Spleen (tissue), 11 donors: ENCODE measurements at regions not wholly inside any gene's neighbourhood (a gene's known extent, or its start where the extent isn't known, plus 50 kb on each side); places are given as distances from the start of the nearest gene placed in this dataset.

Source experiments
- DNase-seq: peaks from one replicate; pipeline ENCODE4 v3.0.0-alpha.2; 2020
- H3K27ac ChIP-seq, 8 donors: fragments of 200-600 bp; sonication (generic) in 7 of 8; 1 replicate in 4 of 8; 2 replicates in 4 of 8; pipeline versions ENCODE4 v1.5.0 to v1.8.0; 2016 to 2021; ENCODE audit warnings: inconsistent platforms in 4 of 8, mild to moderate bottlenecking in 4 of 8, moderate library complexity in 1 of 8
- H3K27me3 ChIP-seq, 7 donors: fragments of 200-600 bp; sonication (generic) in 6 of 7; replicated peaks in 1 of 7; 1 replicate in 4 of 7; 2 replicates in 3 of 7; pipeline versions ENCODE4 v1.5.0 to v1.8.0; 2016 to 2021; ENCODE audit warnings: inconsistent platforms in 3 of 7, mild to moderate bottlenecking in 1 of 7
- H3K36me3 ChIP-seq, 6 donors: fragments of 200-600 bp; sonication (generic) in 5 of 6; 1 replicate in 4 of 6; 2 replicates in 2 of 6; pipeline versions ENCODE4 v1.5.0 to v1.8.0; 2016 to 2021; ENCODE audit warnings: inconsistent platforms in 2 of 6
- H3K4me1 ChIP-seq, 6 donors: fragments of 200-600 bp; sonication (generic) in 5 of 6; 1 replicate in 3 of 6; 2 replicates in 3 of 6; pipeline versions ENCODE4 v1.5.0 to v1.8.0; 2016 to 2021; ENCODE audit warnings: inconsistent platforms in 3 of 6
- H3K4me3 ChIP-seq, 8 donors: fragments of 200-600 bp; sonication (generic) in 7 of 8; 1 replicate in 4 of 8; 2 replicates in 4 of 8; pipeline versions ENCODE4 v1.5.0 to v1.8.0; 2016 to 2021; ENCODE audit warnings: inconsistent platforms in 4 of 8, mild to moderate bottlenecking in 4 of 8, moderate library complexity in 2 of 8
- H3K9me3 ChIP-seq, 8 donors: fragments of 200-600 bp; sonication (generic) in 7 of 8; 1 replicate in 4 of 8; 2 replicates in 4 of 8; pipeline versions ENCODE4 v1.5.0 to v1.8.0; 2016 to 2021; ENCODE audit warnings: inconsistent platforms in 4 of 8
- POLR2A ChIP-seq, 3 donors: fragments of 450-650 bp; IDR thresholded peaks; one replicate each; pipeline ENCODE4 v1.5.1; 2017; ENCODE audit warnings: antibody characterized with exemption in 3 of 3, mild to moderate bottlenecking in 1 of 3
- POLR2AphosphoS5 ChIP-seq, 3 donors: sonication (generic); formaldehyde crosslinking; IDR thresholded peaks; one replicate each; pipeline ENCODE4 v1.5.1; 2017; ENCODE audit warnings: antibody characterized with exemption in 3 of 3
- WGBS, 5 donors: extraction: QIAGEN DNeasy Blood & Tissue Kit in 3 of 5; methylation state at CpG; one replicate each; pipeline versions ENCODE4 v1.1.5 to v1.1.7; 2013 to 2018; 5-methylcytosine and 5-hydroxymethylcytosine counted together
- intact Hi-C: fragments of 100-400 bp; cut with DNase I; formaldehyde crosslinking; loops from one replicate; pipeline ENCODE4 v1.15.0; 2023; ENCODE audit warnings: low total_unique reads
- TF ChIP-seq, protein P1 (sequence below), 11 experiments: fragments of 200-600 bp in 7 of 11; fragments of 450-650 bp in 4 of 11; sonication (generic) in 4 of 11; IDR thresholded peaks in 8 of 11; conservative IDR thresholded peaks in 3 of 11; 1 replicate in 7 of 11; 2 replicates in 4 of 11; pipeline versions ENCODE4 v1.4.0 to v1.8.0; 2016 to 2021; ENCODE audit warnings: antibody characterized with exemption in 11 of 11, inconsistent platforms in 4 of 11, mild to moderate bottlenecking in 1 of 11
- donor health status: healthy with polysubstance abuse.
- donor health status: DM: no; HTN: no; CAD: no; lungs with moderate emphysema.
- donor health status: DM: no; HTN: no; CAD: no.
- donor health status: Bipolar disorder and iron deficiency.
- donor health status: healthy.
- donor health status: DM: no; HTN: no; CAD: no.
- donor health status: DM: yes; HTN: yes; CAD: no.

- DNase-seq = no peak
- TF ChIP-seq, protein P1, sequence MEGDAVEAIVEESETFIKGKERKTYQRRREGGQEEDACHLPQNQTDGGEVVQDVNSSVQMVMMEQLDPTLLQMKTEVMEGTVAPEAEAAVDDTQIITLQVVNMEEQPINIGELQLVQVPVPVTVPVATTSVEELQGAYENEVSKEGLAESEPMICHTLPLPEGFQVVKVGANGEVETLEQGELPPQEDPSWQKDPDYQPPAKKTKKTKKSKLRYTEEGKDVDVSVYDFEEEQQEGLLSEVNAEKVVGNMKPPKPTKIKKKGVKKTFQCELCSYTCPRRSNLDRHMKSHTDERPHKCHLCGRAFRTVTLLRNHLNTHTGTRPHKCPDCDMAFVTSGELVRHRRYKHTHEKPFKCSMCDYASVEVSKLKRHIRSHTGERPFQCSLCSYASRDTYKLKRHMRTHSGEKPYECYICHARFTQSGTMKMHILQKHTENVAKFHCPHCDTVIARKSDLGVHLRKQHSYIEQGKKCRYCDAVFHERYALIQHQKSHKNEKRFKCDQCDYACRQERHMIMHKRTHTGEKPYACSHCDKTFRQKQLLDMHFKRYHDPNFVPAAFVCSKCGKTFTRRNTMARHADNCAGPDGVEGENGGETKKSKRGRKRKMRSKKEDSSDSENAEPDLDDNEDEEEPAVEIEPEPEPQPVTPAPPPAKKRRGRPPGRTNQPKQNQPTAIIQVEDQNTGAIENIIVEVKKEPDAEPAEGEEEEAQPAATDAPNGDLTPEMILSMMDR (IDR thresholded peaks at IDR 0.05 in 8 of 11, conservative IDR thresholded peaks at IDR 0.05 in 3 of 11) = no peak
- no peak for TF ChIP-seq POLR2A (IDR thresholded peaks at IDR 0.05)
- TF ChIP-seq POLR2AphosphoS5 (IDR thresholded peaks at IDR 0.05) = no peak
These were observed 143.5 kb upstream of the SOX2 start for GRCh38 chr3:181568248-181568647.

DNA sequence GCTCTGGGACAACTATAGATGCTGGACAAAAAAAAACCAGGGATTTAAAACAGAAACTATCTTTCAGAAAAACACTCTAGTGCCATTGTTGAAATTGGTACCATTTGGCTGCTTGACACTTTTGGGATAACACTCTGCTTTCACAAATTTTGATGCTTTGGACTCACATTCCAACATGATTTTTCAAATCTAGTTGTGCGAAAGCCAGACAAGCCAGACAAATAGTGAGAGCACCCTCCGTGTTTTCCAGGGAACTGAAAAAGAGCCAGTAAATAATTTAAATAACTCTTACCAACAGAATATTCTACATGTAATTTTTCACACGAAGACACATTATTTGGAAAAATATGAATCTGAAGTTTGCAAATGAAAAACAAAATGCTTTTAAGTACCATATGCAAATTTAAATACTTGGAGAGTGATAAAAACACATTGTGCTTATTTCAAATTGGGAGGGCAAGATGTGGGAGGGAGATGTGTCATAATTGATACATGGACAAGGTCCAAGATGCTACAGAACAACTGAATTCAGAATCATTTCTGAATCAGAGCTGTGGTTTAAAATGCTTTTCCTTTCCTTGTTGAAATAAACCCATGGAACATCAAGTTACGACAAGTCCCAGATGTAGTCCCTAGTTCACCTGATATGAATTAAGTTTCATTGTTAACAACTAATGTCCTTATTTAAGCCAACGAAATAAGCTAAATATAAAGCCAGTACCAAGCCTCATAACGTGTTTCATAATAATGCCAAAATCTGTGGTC is 144.2 kb upstream of the SOX2 start:
- no peak overlapping the region for H3K4me3 ChIP-seq
- H3K27me3 ChIP-seq = no peaks in the 10 kb centered on the region
- H3K36me3 ChIP-seq = no peaks in the 10 kb centered on the region
- no peaks in the 10 kb centered on the region for H3K9me3 ChIP-seq
- H3K4me1 ChIP-seq = no peaks in the 10 kb centered on the region
- WGBS, 5 donors = 72 to 79% (median 77%) methylated on average over 6 of the region's 6 CpGs
- TF ChIP-seq, protein P1 (IDR thresholded peaks at IDR 0.05 in 8 of 11, conservative IDR thresholded peaks at IDR 0.05 in 3 of 11) = no peak
- TF ChIP-seq POLR2AphosphoS5 (IDR thresholded peaks at IDR 0.05) = no peak
- no peak overlapping the region for H3K27ac ChIP-seq
- intact Hi-C loops = no loop called here
- no peak for DNase-seq

More at GRCh38 chr3:181568248-181568647, 143.5 kb upstream of the SOX2 start:
- 64 to 70% (median 66%) methylated on average over 3 of the region's 3 CpGs for WGBS, 5 donors
- Histone ChIP-seq H3K4me1 (no peaks in the 10 kb centered on the region), H3K9me3 (no peaks in the 10 kb centered on the region), H3K27me3 (no peaks in the 10 kb centered on the region), H3K27ac (no peak overlapping the region), H3K4me3 (no peak overlapping the region), H3K36me3 (no peaks in the 10 kb centered on the region)
- intact Hi-C loops = no loop called here

- Histone ChIP-seq H3K27ac (no peak overlapping the region), H3K9me3 (no peaks in the 10 kb centered on the region), H3K36me3 (no peaks in the 10 kb centered on the region), H3K27me3 (no peaks in the 10 kb centered on the region), H3K4me3 (no peak overlapping the region), H3K4me1 (no peaks in the 10 kb centered on the region)
- TF ChIP-seq, protein P1 (IDR thresholded peaks at IDR 0.05 in 8 of 11, conservative IDR thresholded peaks at IDR 0.05 in 3 of 11) = no peak
- no peak for TF ChIP-seq POLR2AphosphoS5 (IDR thresholded peaks at IDR 0.05)
- TF ChIP-seq POLR2A (IDR thresholded peaks at IDR 0.05) = no peak
- DNase-seq = no peak
- 27 to 50% (median 35%) methylated on average over 3 of the region's 3 CpGs for WGBS, 5 donors
- intact Hi-C loops = no loop called here
These were observed 146.3 kb upstream of the SOX2 start for GRCh38 chr3:181565416-181565815.

GRCh38 chr3:181564222-181564621 is 147.5 kb upstream of the SOX2 start:
- Histone ChIP-seq H3K4me3 (no peak overlapping the region), H3K4me1 (no peaks in the 10 kb centered on the region), H3K9me3 (no peaks in the 10 kb centered on the region), H3K27me3 (no peaks in the 10 kb centered on the region), H3K36me3 (no peaks in the 10 kb centered on the region), H3K27ac (no peak overlapping the region)
- no peak for DNase-seq
- intact Hi-C loops = no loop called here
- WGBS, 5 donors = 58 to 79% (median 67%) methylated on average over 1 of the region's 1 CpG
- TF ChIP-seq POLR2A (IDR thresholded peaks at IDR 0.05) (no peak), POLR2AphosphoS5 (IDR thresholded peaks at IDR 0.05) (no peak)
- TF ChIP-seq, protein P1 (IDR thresholded peaks at IDR 0.05 in 8 of 11, conservative IDR thresholded peaks at IDR 0.05 in 3 of 11) = no peak
